Upper lobe of left lung (tissue), 4 donors: ENCODE measurements at regions not wholly inside any gene's neighbourhood (a gene's known extent, or its start where the extent isn't known, plus 50 kb on each side); places are given as distances from the start of the nearest gene placed in this dataset.

Source experiments
- CTCF ChIP-seq, 6 experiments: fragments of 450-650 bp in 4 of 6; fragments of 200-600 bp in 2 of 6; sonication (generic) in 2 of 6; IDR thresholded peaks; one replicate each; pipeline ENCODE4 v1.5.1; 2016 to 2019; ENCODE audit warnings: antibody characterized with exemption in 6 of 6
- POLR2AphosphoS5 ChIP-seq, 2 donors: sonication (generic); formaldehyde crosslinking; IDR thresholded peaks; one replicate each; pipeline ENCODE4 v1.5.1; 2017; ENCODE audit warnings: antibody characterized with exemption in 2 of 2

- TF ChIP-seq POLR2AphosphoS5 (IDR thresholded peaks at IDR 0.05) (no peak), CTCF (IDR thresholded peaks at IDR 0.05) (no peak)
Measured at GRCh38 chr14:86237733-86238132, 707.8 kb downstream of the FLRT2 start.
